HG02763 (cell line): ENCODE measurements at regions not wholly inside any gene's neighbourhood (a gene's known extent, or its start where the extent isn't known, plus 50 kb on each side); places are given as distances from the start of the nearest gene placed in this dataset.

Experiments used
- ATAC-seq: cut with Tn5 transposase; IDR thresholded peaks from one replicate; pipeline ENCODE4 v1.9.1; 2021; ENCODE audit warnings: mild to moderate bottlenecking, moderate library complexity; ENCODE audit not compliant: unreplicated experiment

DNA sequence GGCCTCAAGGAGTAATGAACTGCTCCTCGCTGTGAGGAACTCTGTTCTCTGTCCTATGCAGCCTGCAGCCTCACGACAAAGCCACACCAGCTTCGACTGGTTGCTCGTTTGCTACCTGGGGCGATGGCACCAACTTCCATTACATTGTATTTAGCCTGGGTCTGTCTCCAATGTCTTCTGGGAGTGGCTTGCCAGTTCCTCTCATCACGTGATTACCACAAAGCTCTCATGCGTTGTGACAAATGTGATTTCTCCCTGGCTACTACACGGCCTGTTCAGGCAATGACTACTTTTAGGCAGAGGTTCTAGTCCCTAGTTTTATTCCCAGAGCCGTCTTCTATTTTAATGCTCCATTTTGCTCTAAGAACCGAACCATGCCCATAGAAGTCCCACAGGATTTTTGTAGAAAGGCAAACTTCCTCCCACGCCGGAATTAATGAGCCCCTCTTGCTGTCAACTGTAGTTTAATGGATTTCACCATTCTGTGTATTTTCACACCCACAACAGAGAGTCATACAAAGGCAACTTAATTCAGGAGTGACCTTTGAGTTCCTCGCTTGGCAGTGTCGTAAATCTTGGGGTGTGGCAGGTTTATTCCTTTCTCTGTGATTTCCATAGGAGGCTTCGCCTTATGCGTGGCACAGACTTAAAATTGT is 351.9 kb downstream of the EFNB2 start:
- no peak for ATAC-seq

DNA sequence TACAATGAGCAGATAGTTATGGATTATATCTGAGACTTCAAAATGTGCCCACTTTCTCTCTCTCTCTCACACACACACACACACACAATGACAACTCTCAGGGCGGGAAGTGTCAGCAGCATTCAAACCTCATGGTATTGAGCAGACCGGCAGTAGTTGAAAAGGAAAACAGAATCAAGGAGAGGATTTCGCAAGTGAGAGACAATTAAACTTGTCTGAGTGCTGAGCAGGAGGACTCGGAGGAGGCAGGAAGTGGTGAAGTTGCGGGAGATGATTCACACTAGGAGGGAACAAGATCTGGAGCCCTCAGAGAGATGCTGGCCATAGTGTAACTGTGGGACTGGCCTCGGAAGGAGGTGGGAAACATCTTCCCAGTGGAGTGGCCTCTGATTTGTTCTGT is 353.1 kb downstream of the EFNB2 start:
- no peak for ATAC-seq

DNA sequence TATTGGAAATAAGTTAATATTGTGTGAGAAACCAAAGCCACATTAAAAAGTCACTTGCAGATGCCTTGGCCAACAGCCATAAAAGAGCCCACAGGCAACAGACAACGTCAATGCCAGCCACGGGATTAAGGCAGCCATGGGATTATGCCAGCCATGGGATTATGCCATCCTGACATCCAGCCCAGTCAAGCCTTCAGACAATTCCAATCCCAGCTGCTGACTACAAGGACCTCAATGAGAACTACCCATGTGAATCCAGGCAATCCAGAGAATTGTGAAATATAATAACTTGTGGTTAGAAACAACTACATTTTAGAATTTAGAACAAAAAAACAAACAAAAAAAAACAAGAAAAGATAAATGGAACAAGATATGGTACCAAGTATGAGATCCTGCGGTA is 356.6 kb downstream of the EFNB2 start:
- no peak for ATAC-seq

DNA sequence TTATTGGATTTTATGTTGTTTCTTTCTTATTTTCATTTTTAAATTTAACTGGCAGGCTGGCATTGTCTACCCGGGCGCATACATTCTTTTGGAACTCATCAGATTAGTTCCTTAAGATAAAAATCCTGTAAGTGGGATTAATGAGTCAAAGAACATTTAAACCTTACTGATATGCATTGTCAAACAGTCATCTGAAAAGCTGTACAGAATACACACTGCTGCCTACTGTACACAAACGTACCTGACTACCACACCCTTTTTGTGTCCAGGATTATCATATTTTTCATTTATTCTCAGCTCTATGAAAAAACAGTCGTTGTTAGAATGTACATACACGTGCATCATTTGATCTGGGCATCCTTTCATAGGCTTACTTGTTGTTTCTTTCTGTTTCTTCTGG is 358.3 kb downstream of the EFNB2 start:
- no peak for ATAC-seq

DNA sequence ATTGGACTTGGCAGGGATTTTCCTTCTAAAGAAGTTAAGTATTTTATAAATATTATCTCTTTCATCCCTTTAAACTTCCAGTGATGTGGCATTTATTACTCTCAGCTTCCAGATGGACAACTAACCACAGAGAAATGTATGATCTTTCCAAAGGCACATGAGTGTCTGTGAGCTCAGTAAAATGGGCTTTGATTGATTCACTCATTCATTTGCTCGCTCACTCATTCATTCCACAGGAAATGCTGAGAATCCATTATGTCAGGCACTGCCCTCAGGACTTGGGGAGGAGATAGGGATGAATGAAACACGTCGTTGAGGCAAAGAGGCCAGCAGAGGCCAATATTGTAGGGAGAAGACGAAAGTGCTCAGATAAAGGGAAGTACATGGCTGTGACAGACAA is 359.3 kb downstream of the EFNB2 start:
- no peak for ATAC-seq

DNA sequence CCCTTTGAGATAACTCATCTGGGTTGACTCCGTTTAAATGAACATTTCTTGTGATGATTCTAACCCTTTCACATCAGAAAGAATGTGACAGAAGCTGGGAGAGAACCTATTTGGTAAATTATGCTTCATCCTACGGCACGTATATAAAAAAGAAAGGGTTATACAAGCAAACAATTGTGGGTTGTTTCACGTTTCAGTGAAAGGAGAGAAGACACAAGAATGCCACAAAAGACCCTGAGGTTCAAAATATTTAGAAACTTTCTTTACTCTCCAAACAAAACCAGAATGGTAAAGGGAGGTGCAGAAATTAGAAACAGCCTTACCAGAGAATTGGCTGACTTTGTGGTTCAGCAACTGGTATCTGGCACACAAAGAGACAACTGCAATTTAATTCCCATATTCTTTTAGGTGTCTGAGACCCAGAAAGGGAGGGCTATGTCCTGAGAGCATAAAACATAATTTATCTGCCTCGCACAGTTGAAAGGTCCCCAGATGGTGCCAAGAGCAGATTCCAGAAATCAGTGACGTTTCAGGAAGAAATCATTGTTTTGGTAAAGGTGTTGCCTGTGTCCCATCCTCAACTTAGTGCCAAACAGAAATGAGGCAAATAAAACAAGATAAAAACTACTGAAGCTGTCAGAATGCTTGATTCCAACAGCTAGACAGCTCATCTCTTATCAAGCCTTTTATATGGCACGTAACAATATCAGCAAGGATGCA is 361.4 kb downstream of the EFNB2 start:
- no peak for ATAC-seq

DNA sequence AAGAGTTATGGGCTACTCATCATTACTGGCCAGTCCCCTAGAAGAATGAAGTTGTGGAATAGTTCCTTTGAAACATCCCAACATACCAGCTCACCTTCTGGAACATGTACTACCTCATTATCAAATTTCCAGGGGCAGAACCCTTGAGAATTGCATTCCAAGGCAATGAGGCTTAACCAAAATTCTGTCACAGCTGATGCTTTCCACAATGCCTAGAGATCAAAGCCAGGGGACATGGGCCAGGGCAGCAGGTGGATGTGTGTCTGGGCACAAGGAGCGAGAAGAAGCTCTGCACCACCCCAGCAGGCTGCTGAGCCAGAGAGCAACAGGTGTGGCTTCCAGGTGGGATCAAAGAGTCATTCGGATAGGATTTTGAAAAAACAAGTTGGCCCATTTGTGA is 362.1 kb downstream of the EFNB2 start:
- ATAC-seq = no peak

DNA sequence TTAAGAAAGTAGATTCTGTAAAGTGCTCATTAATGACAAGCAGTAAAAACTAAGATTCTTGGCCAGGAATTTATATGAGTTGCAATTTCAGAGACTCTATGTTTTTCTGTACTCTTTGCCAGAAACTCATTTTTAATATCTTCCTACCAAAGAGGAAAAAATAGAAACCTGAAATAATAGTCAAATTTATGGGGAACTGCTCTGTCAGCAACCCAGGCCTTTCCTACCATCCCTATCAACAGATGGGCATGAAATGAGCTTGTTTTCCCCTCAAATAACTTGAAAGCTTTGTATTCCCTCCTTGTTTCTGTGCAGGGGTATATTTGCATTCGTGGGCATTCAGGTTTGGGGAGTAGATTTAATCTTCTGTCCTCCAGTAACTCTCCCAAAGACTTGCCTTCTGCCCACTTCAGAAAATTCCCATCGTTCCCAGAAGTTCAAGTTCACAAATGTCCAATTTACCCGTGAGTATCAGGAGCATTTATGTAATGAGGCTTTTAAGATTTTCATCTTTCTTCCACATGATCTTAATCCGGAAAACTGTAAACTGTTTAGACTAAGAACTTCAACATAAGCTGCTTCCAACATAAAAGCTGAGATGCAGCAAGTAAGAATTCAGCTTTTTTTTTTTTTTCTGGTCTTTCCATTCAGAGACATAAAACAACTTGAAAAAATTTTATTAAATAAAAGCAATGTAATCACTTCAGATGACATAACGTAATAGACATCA is 363.1 kb downstream of the EFNB2 start:
- ATAC-seq = no peak

DNA sequence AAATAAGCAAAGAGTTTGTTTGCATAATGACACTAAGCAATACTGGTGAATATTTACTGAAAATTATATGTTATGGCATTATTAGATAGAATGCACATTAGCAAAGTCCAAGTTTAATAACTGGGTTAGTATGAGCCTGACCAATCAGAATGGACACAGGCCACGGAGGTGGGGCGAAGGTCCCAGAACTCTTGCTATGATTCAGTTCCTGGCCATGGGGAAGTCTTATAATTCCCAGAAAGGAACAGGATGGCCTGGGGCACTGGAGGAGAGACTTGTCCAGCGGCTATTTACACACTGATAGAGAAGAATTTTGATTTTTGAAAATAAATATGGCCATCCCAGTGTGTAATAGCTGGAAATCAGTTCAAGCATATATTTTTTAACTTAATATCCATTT is 372.0 kb downstream of the EFNB2 start:
- no peak for ATAC-seq

DNA sequence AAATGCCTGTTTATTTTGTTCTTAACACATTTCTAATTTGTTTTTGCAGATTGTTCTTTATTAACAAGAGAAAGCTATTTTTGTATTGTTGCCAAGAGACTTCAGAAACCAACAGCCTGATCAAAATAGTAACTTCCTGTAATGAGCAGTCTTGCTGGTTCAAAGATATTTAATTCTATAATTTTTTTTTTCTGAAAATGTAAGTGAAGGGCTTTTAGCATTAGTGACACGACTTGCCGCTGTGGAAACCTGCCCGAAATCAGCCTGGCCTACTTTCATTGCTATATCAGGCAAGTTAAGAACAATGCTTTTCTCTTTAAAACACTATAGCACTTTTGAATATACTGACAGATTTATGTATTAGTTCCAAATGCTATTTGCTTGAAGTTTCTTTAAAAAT is 374.3 kb downstream of the EFNB2 start:
- ATAC-seq = no peak

DNA sequence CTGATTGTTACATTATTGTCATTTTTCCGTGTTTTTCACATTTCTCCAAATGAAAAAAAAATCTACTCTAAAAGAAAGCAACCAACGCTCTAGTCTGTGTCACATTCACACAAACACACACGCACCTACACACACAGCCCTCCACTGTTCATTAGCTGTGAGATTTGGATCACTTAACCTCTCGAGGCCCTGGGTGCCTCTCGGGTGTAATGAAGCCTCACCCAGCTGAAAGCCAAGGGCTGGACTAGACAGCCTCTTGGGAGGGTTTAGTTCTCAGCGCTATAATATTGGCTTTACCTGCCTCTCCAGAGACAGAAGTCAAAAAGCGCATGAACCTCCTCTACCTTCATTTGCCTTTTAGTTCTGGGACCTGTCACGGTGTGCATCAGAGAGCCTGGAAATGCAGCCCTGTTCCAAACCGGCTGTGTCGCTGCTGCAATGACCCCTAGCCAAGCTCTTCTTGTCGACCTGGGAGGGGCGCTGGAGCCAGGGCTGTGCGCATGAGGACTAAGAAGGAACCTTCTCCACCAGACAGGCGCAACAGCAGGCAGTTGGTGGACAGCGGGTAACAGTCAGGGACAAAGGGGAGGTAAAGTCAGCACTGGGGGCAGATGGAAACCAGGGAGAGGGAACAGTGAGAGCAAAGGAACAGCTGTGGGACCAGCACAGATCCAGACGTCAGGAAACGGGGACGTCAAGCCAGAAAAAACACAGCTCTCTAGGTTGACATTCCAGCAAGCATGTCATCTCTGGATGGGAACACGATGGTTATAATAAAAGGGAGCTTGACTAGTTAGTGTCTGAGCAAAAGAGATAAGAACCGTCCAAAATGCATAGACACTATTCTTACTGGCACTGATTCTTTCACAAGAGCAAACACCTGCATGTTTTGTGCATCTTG is 375.9 kb downstream of the EFNB2 start:
- ATAC-seq = no peak

DNA sequence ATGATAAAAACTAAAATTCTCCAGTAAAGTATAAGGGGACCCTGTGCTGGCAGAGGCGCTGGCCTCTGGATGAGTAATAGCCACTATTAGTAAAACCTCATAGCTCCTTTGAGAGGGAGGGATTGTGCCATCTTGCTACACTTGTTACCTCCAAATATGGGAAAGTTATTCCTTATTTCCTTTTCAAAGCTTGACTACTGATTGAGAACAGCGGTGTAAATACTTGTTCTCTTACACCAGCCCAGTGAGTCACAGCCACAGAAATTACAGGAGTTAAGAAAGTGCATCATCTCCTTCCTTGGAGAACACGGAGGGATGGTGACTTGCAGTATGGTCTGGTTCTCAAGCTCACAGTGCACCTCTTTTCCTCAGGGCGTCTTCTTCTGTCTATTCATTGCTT is 379.0 kb downstream of the EFNB2 start:
- no peak for ATAC-seq

DNA sequence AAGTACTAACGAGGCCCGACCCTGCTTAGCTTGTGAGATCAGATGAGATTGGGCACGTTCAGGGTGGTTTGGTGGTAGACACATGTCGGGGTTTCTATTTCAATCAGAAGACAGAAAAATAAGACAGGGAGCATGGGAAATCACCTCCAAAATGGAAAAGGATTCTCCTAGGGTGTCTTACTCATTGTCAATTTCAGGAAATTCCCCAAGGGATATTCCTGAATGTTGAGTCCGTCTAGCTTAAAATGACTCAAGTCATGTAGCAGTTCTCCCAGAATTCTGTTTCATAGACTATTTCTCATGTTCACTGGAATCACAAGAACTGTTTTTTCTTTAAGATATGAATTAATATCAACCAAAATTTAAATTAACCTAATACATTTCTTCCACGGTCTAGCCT is 380.1 kb downstream of the EFNB2 start:
- ATAC-seq = no peak

DNA sequence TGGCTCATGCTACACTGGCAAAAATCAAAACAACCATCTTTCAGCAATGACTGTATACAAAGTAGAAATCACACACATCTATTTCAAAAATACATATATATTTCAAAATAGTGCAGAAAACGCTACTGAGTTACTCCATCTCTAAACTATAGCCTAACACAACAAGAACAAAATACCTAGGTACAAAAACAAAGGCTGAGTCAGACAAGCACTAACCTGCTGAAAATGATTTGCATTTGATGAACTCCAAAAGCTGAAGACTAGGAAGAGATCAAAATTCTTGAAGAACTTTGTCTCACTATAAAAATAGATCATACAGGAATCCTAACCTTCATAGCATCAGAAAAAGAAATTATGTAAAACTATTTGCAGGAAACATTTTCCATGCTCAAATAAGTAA is 381.6 kb downstream of the EFNB2 start:
- ATAC-seq = no peak

DNA sequence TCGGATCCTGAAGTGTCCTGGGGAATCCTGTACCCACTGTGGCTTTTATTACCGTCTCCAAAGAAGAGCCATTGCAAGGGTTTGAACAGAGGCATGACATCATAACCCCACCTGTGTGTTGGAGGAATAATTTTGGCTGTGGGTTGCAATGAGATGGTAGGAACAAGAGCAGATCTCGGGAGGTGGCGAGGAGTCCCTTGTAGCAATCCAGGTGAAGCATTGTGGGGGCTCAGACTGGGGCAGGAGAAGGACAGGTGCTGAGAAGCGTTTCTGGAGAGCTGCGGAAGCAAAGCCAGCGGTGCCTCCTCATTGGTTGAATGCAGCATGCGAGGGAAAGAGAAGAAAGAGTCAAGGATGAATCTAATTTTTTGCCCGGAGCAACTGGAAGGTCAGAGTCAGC is 382.4 kb downstream of the EFNB2 start:
- no peak for ATAC-seq

DNA sequence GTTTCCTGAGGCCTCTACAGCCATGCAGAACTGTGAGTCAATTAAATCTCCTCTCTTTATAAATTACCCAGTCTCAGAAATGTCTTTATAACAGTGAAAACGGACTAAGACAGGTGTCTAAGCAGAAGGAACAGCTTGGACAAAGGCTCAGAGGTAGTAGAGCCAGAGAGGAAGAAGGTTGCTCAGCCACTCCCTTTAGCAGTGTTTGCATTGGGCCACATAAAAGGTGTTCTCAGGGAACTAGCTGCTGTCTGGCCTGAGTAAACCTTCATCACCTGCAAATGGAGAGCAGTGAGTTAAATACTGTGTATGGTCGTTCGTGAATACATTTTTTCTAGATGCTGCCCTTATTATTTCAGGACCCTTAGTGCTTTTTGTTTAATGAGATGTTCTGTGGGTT is 383.4 kb downstream of the EFNB2 start:
- no peak for ATAC-seq

DNA sequence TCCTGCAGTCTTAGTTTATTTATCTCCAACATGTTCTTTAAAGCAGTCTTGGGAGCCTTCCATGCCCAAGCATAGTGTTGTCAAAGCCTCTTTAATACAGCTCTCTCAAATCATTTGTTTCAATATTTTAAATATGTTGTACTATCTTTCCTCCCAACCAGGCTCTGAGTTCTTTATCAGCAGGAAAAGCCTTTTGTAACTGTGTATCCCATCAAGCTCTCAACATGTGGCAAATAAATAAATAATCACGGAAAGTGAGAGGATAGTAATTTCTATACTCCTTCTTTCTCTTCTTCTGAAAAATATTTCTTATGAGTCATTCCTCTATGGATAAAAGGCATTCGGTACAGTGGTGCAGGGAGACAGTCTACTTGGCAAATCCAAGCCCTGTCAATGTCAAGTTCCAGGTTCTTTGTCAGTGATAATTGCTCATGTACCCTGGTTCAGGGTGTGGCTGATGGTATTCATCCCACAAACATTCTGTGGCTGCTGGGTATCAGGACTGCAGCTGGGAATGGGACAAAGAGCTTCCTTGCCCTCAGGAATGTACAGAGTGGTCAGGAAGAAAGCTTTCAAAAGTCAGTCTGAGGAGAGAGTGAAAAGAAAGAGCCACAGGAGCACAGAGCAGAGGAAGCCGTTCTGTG is 384.3 kb downstream of the EFNB2 start:
- ATAC-seq = no peak

DNA sequence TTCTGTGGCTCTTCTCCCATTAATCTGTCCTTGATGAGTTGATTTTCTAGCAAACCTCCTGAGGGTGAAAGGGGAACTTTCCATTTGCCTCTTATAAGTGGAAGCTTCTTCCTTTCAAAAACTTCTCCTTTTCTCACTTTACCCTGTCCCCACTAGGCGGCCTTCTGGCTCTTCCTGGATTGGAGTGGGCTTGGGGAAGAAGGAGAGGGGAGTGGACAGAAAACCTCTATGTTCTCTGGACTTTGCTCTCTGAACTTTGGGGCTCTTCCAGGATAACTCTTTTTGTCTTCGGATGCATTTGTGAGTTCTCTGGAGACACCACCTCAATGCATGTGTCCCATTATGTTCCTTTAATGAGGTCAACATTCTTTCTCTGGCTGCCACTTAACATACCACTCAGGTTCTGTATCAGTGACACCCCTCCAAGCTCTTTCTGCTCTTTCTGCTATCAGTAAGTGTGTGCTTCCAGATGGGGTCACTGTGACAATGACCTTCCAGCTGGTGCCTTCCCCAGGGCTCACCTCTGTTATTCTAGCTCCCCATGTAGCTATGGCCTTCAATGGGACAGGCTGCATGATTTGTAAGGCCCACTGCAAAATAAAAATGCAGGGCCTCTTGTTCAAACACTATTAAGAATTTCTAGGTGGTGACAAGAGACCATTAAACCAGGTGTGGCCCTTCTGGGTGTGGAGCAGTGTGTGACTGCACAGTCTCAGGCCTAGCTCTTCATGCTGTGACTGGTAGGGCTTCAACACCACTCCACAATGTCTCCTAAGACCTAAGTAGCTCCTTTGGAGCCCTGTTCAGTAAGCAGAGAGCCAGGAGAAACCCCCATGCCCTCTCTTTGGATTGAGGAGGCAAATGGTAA is 389.2 kb downstream of the EFNB2 start:
- no peak for ATAC-seq

DNA sequence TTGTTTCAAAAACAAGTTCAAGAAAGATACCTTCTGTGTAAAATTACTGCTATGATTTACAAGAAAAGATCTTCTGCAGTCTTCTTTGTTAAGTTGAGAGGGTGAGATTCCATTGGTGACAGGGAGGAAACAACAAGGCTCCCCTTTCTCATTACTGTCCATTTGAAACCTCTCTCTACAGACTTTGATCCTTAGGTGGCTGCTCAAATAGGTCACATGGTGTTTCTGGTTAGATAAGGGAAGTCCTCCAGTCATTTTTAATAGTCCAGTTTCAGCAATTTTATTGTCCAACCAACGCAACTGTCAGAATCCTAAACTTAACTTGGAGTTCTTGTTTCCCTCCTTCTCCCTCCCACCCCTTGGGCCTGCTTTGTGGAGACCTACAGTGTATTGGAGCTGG is 390.4 kb downstream of the EFNB2 start:
- no peak for ATAC-seq
